Fibroblast of lung (primary cell): ENCODE measurements at regions not wholly inside any gene's neighbourhood (a gene's known extent, or its start where the extent isn't known, plus 50 kb on each side); places are given as distances from the start of the nearest gene placed in this dataset.

ENCODE experiments used
- DNase-seq, 2 donors: peaks; one replicate each; pipeline versions ENCODE4 v3.0.0 to v3.0.0-alpha.2; 2010; ENCODE audit warnings: low read depth in 2 of 2
- H2AFZ ChIP-seq: 2 replicates; pipeline ENCODE4 v1.5.1; 2012; ENCODE audit warnings: low read length, control low read depth, inconsistent platforms
- H3K27ac ChIP-seq: 2 replicates; pipeline ENCODE4 v1.5.1; 2011; ENCODE audit warnings: low read length, control low read depth; ENCODE audit not compliant: insufficient read depth
- H3K27me3 ChIP-seq: 2 replicates; pipeline ENCODE4 v1.5.1; 2011; ENCODE audit warnings: mild to moderate bottlenecking, low read length; ENCODE audit not compliant: control insufficient read depth, insufficient read depth
- H3K36me3 ChIP-seq: 2 replicates; pipeline ENCODE4 v1.5.1; 2011; ENCODE audit warnings: low read length; ENCODE audit not compliant: control insufficient read depth, insufficient read depth
- H3K4me1 ChIP-seq: 2 replicates; pipeline ENCODE4 v1.5.1; 2011; ENCODE audit warnings: low read length; ENCODE audit not compliant: control insufficient read depth, insufficient read depth; ENCODE audit errors: extremely low read depth
- H3K4me2 ChIP-seq: 2 replicates; pipeline ENCODE4 v1.5.1; 2011; ENCODE audit warnings: low read length, control low read depth; ENCODE audit not compliant: insufficient read depth; ENCODE audit errors: extremely low read depth
- H3K4me3 ChIP-seq, 4 experiments: fragments of 200-600 bp in 1 of 4; sonication (generic) in 1 of 4; replicated peaks in 1 of 4; 2 replicates each; pipeline ENCODE4 v1.5.1; 2011 to 2016; ENCODE audit warnings: low read length in 4 of 4, low read depth in 3 of 4, mild to moderate bottlenecking in 3 of 4, control low read depth in 2 of 4, inconsistent platforms in 1 of 4, mixed read lengths in 1 of 4; ENCODE audit not compliant: insufficient read depth in 1 of 4; ENCODE audit errors: control extremely low read depth in 1 of 4
- H3K79me2 ChIP-seq: 2 replicates; pipeline ENCODE4 v1.5.1; 2012; ENCODE audit warnings: mild to moderate bottlenecking, low read length, inconsistent platforms; ENCODE audit not compliant: control insufficient read depth, insufficient read depth
- H3K9ac ChIP-seq: 2 replicates; pipeline ENCODE4 v1.5.1; 2011; ENCODE audit warnings: mild to moderate bottlenecking, low read length, control low read depth; ENCODE audit not compliant: insufficient read depth
- H3K9me3 ChIP-seq: 2 replicates; pipeline ENCODE4 v1.5.1; 2012; ENCODE audit warnings: low read depth, low read length; ENCODE audit not compliant: control insufficient read depth, insufficient read depth
- H4K20me1 ChIP-seq: 2 replicates; pipeline ENCODE4 v1.5.1; 2011; ENCODE audit warnings: low read length; ENCODE audit not compliant: control insufficient read depth, insufficient read depth; ENCODE audit errors: extremely low read depth
- EZH2 ChIP-seq: IDR thresholded peaks from 2 replicates; pipeline ENCODE4 v1.5.1; 2012; ENCODE audit warnings: low read length, control low read depth, mild to moderate bottlenecking; ENCODE audit errors: missing control alignments
- TF ChIP-seq, protein P1 (sequence below), 2 donors: IDR thresholded peaks in 1 of 2; conservative IDR thresholded peaks in 1 of 2; 1 replicate in 1 of 2; 2 replicates in 1 of 2; pipeline ENCODE4 v1.5.1; 2011 to 2012; ENCODE audit warnings: low read length in 2 of 2, control low read depth in 1 of 2, inconsistent platforms in 1 of 2, low read depth in 1 of 2, mild to moderate bottlenecking in 1 of 2

DNA sequence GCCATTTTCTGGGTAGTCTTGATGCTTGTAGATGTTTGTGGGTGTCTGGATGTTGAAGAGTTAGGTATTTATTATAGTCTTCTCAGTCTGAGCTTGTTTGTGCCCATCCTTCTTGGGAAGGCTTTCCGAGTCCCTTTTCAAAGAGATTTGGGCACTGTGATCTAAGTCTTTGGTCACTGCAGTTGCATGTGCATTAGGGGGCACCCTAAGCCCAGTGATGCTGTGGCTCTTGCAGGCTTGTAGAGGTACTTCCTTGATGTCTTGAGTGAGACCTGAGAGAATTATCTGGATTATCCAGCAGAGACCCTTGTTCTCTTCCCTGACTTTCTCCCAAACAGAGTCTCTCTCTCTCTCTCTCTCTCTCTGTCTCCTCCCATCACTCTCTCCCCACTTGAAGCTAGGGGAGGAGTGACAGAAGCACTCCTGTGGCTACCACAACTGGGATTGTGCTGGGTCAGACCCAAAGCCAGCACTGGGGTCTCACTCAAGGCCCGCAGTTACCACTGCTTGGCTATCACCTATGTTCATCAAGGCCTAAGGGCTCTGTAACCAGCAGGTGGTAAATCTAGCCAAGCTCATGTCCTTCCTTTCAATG is 68.5 kb downstream of the TMCO5A start:
- no peak overlapping the region for H3K4me2 ChIP-seq
- H3K4me1 ChIP-seq: no peaks in the 10 kb centered on the region
- H3K9me3 ChIP-seq: no peaks in the 10 kb centered on the region
- no peaks in the 10 kb centered on the region for H3K79me2 ChIP-seq
- H3K36me3 ChIP-seq: no peaks in the 10 kb centered on the region
- H3K27me3 ChIP-seq: no peaks in the 10 kb centered on the region
- H2AFZ ChIP-seq: no peak overlapping the region
- no peak overlapping the region for H3K9ac ChIP-seq
- no peak overlapping the region for H3K27ac ChIP-seq
- H3K4me3 ChIP-seq: no peak overlapping the region
- no peaks in the 10 kb centered on the region for H4K20me1 ChIP-seq
- peak; percentile 74 to 90 for DNase-seq
- TF ChIP-seq, protein P1, sequence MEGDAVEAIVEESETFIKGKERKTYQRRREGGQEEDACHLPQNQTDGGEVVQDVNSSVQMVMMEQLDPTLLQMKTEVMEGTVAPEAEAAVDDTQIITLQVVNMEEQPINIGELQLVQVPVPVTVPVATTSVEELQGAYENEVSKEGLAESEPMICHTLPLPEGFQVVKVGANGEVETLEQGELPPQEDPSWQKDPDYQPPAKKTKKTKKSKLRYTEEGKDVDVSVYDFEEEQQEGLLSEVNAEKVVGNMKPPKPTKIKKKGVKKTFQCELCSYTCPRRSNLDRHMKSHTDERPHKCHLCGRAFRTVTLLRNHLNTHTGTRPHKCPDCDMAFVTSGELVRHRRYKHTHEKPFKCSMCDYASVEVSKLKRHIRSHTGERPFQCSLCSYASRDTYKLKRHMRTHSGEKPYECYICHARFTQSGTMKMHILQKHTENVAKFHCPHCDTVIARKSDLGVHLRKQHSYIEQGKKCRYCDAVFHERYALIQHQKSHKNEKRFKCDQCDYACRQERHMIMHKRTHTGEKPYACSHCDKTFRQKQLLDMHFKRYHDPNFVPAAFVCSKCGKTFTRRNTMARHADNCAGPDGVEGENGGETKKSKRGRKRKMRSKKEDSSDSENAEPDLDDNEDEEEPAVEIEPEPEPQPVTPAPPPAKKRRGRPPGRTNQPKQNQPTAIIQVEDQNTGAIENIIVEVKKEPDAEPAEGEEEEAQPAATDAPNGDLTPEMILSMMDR (conservative IDR thresholded peaks at IDR 0.05 in 1 of 2, IDR thresholded peaks at IDR 0.05 in 1 of 2; ENCODE audit: low read depth in 1 of 2, low read length in 2 of 2): peak; percentile 76 to 83
- TF ChIP-seq EZH2: no peak

DNA sequence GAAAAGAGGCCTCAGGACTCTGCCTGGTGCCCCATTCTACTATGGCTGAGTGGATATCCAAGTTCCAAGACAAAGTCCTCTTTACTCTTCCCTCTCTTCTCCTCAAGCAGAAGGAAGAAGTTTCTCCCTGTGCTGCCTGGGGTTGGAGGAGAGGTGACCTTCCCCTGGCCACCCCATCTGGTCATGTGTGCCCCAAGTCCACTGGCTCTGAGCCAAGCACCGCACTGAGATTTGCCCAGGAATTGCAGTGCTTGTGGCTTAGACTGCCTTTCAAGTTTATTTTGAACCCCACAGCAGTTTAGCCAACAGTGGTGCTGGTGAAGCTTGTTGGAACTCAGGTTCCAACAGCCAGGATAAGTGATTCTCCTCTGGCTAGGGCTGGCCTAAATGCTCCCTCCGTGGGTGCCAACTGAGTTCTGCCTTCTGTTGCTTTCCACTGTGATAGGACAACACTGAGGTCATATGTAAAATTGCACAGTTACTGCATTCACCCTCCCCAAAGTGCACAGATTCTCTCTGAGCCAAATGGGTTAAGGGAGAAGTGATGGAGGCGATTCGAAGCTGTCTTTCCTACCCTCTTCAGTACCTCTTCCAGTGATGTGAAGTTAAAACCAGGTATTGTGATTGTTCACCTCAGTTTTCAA is 69.9 kb downstream of the TMCO5A start:
- H3K9me3 ChIP-seq: no peaks in the 10 kb centered on the region
- H3K4me3 ChIP-seq: no peak overlapping the region
- no peaks in the 10 kb centered on the region for H3K79me2 ChIP-seq
- peak in 1 of 2 donors; percentile 13 for DNase-seq
- no peaks in the 10 kb centered on the region for H3K4me1 ChIP-seq
- H3K36me3 ChIP-seq: no peaks in the 10 kb centered on the region
- no peak overlapping the region for H2AFZ ChIP-seq
- H3K27me3 ChIP-seq: no peaks in the 10 kb centered on the region
- H4K20me1 ChIP-seq: no peaks in the 10 kb centered on the region
- H3K9ac ChIP-seq: no peak overlapping the region
- H3K27ac ChIP-seq: no peak overlapping the region
- no peak for TF ChIP-seq EZH2
- TF ChIP-seq, protein P1 (conservative IDR thresholded peaks at IDR 0.05 in 1 of 2, IDR thresholded peaks at IDR 0.05 in 1 of 2; ENCODE audit: low read depth in 1 of 2, low read length in 2 of 2): no peak
- no peak overlapping the region for H3K4me2 ChIP-seq

DNA sequence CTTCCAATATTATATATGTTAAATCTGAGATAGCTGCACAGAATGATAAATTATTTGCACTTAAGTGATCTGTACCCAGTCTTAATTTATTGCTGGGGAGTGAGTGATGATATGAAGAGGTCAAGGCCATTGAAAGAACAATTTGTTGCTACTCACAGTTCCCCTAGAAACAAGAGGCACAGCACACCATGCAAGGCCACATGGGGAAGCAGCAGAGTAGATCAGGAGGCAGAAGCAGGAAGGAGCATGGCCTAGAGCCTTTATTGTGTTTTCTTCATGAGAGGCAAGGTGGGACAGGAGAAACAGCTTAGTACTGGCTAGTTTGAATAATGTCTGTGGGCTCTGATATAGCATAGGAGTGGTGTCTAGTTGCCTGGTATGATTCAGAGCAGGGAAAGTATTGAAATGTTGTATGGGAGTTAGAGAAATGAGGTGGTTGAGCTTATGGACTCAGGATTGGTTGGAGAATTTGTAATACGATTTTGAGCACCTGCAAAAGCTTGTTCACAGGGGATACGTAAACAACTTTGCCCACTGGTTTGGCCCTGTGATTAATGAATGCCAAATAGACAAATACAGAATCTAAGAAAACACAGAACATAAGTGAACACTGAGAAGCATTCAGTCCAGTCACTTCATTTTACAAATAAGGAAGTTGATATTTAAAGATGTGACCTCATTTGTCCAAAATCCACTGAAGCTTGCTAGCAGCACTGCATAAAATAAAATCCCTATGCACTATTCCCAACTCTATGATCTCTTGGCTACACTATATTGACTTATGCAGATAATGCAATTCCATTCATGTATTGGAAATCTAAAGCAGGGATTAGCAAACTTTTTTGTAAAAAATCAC is 71.7 kb downstream of the TMCO5A start:
- no peaks in the 10 kb centered on the region for H3K4me1 ChIP-seq
- H4K20me1 ChIP-seq: no peaks in the 10 kb centered on the region
- H3K4me2 ChIP-seq: no peak overlapping the region
- no peaks in the 10 kb centered on the region for H3K36me3 ChIP-seq
- H2AFZ ChIP-seq: no peak overlapping the region
- no peaks in the 10 kb centered on the region for H3K9me3 ChIP-seq
- H3K9ac ChIP-seq: no peak overlapping the region
- no peak overlapping the region for H3K4me3 ChIP-seq
- DNase-seq: peak in 1 of 2 donors; percentile 21
- H3K27me3 ChIP-seq: no peaks in the 10 kb centered on the region
- no peaks in the 10 kb centered on the region for H3K79me2 ChIP-seq
- TF ChIP-seq, protein P1 (conservative IDR thresholded peaks at IDR 0.05 in 1 of 2, IDR thresholded peaks at IDR 0.05 in 1 of 2; ENCODE audit: low read depth in 1 of 2, low read length in 2 of 2): no peak
- no peak for TF ChIP-seq EZH2
- H3K27ac ChIP-seq: no peak overlapping the region
